GM06990 (cell line): ENCODE measurements at regions not wholly inside any gene's neighbourhood (a gene's known extent, or its start where the extent isn't known, plus 50 kb on each side); places are given as distances from the start of the nearest gene placed in this dataset.

Experiments
- DNase-seq: peaks from one replicate; pipeline ENCODE4 v3.0.0-alpha.2; 2011; ENCODE audit not compliant: insufficient read length; ENCODE audit errors: extremely low read depth
- H3K27me3 ChIP-seq: replicated peaks from 2 replicates; pipeline ENCODE4 v1.6.0; 2011; ENCODE audit warnings: low read length; ENCODE audit not compliant: control insufficient read depth, insufficient read depth
- H3K36me3 ChIP-seq: 2 replicates; pipeline ENCODE4 v1.5.1; 2011; ENCODE audit warnings: low read length; ENCODE audit not compliant: control insufficient read depth, insufficient read depth
- H3K4me3 ChIP-seq: replicated peaks from 2 replicates; pipeline ENCODE4 v1.5.1; 2011; ENCODE audit warnings: low read depth, mild to moderate bottlenecking, control low read depth, low read length
- CTCF ChIP-seq: IDR thresholded peaks from 2 replicates; pipeline ENCODE4 v1.5.1; 2011; ENCODE audit warnings: low read length, control low read depth, mild to moderate bottlenecking, inconsistent platforms; ENCODE audit not compliant: insufficient read depth, poor library complexity, severe bottlenecking

- no peaks in the 10 kb centered on the region; the same call in 1 of the 2 replicates for H3K27me3 ChIP-seq
- no peaks in the 10 kb centered on the region for H3K36me3 ChIP-seq
- no peak for DNase-seq
- H3K4me3 ChIP-seq = no peak overlapping the region
- TF ChIP-seq CTCF = no peak
Observed at GRCh38 chr4:108263057-108263456, 94.3 kb upstream of the LEF1 start.

DNA sequence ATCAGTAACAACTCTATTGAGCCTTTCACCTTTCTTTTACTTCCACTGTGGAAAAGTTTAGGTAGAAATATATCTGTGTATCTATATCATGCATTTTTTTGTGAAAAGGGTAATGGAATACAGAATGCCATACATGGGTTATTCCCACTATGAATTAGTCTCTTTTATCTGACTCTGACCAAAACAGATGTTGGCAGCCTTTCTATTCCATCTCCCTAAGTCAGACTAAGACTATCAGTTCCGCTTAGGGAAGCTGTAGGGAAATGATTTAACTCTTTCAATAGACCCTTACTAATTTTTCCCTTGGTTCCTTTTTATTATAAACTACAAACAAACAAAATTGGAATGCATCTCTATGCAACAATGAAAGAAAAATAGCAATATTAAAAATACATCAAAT, 92.3 kb upstream of the LEF1 start:
- H3K4me3 ChIP-seq = no peak overlapping the region
- TF ChIP-seq CTCF = no peak
- no peak for DNase-seq

GRCh38 chr4:108256538-108256937, 87.8 kb upstream of the LEF1 start:
- Histone ChIP-seq H3K27me3 (no peaks in the 10 kb centered on the region; the same call in 1 of the 2 replicates), H3K4me3 (no peak overlapping the region), H3K36me3 (no peaks in the 10 kb centered on the region)
- no peak for TF ChIP-seq CTCF
- DNase-seq = no peak

More for the DNA sequence above, 92.3 kb upstream of the LEF1 start:
- no peaks in the 10 kb centered on the region; the same call in 1 of the 2 replicates for H3K27me3 ChIP-seq
- no peaks in the 10 kb centered on the region for H3K36me3 ChIP-seq

- no peaks in the 10 kb centered on the region for H3K36me3 ChIP-seq
- DNase-seq = no peak
- TF ChIP-seq CTCF = no peak
- no peak overlapping the region for H3K4me3 ChIP-seq
- no peaks in the 10 kb centered on the region for H3K27me3 ChIP-seq
Observed at GRCh38 chr4:108255203-108255747, 86.5 kb upstream of the LEF1 start.

- no peaks in the 10 kb centered on the region; the same call in 1 of the 2 replicates for H3K27me3 ChIP-seq
- no peak for TF ChIP-seq CTCF
Observed at GRCh38 chr4:108249397-108249796, 80.7 kb upstream of the LEF1 start.

DNA sequence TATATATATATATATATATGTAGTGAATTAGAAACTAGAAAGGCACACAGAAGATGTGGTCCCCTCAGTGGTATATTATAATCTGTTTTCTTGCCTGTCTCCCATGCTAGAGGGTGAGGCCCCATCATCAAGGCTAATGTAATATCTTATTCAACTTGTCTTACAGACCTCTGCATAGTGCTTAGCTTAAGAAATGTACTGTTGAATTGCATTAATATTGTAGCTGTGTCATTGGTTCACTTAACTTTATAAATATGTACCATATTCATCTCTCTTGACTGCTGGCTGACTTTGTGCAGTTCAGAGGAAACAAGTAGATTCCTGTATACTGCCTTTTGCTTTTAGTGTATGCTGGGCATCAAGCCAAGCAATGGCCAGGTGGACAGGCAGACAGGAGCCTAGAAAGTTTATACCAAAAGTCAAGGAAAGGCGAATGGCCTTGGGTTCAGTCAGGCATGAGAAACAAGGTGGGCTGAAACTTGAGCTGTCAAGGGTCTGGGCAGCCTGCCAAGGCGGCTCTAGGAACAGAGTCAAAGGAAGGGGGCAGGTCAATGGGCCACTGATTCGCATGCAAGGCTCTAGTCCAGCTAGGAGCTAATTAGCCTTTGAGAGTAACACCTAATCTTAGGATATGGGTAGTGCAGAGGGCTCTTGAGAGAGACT, 78.8 kb upstream of the LEF1 start:
- H3K27me3 ChIP-seq = no peaks in the 10 kb centered on the region; the same call in 1 of the 2 replicates
- H3K4me3 ChIP-seq = no peak overlapping the region
- no peaks in the 10 kb centered on the region for H3K36me3 ChIP-seq
- no peak for TF ChIP-seq CTCF
- no peak for DNase-seq

More at GRCh38 chr4:108249397-108249796, 80.7 kb upstream of the LEF1 start:
- Histone ChIP-seq H3K36me3 (no peaks in the 10 kb centered on the region), H3K4me3 (no peak overlapping the region)
- DNase-seq = no peak
